SK-N-SH (cell line): ENCODE measurements at regions not wholly inside any gene's neighbourhood (a gene's known extent, or its start where the extent isn't known, plus 50 kb on each side); places are given as distances from the start of the nearest gene placed in this dataset.

ENCODE experiments used
- CTCF ChIA-PET: fragments of 300-600, 350-600 bp; formaldehyde crosslinking; extraction: SDS; loops from one replicate; lab custom pipeline; 2021; lab: Yijun Ruan, JAX
- POLR2A ChIA-PET: fragments of 350-600 bp; sonication (Branson Sonifier 250); formaldehyde crosslinking; extraction: SDS; loops from one replicate; lab custom pipeline; 2020; ENCODE audit warnings: antibody characterized with exemption, inconsistent platforms; lab: Yijun Ruan, JAX
- DNase-seq: peaks from one replicate; pipeline ENCODE4 v3.0.0; 2012
- H2AFZ ChIP-seq: fragments of 200-600 bp; sonication (generic); 2 replicates; pipeline ENCODE4 v1.8.1; 2016; ENCODE audit warnings: antibody characterized with exemption, mild to moderate bottlenecking, low read depth
- H3F3A ChIP-seq: fragments of 200-600 bp; sonication (generic); replicated peaks from 2 replicates; pipeline ENCODE3; 2016; ENCODE audit warnings: antibody characterized with exemption, mild to moderate bottlenecking; ENCODE audit not compliant: insufficient read depth
- H3K27ac ChIP-seq, 2 experiments: fragments of 200-500 bp in 1 of 2; fragments of 200-600 bp in 1 of 2; sonication (Bioruptor generic) in 1 of 2; sonication (generic), shearing (Covaris generic) in 1 of 2; 2 replicates each; pipeline versions ENCODE4 v1.5.1 to v1.6.1; 2014 to 2016; ENCODE audit warnings: low read depth in 2 of 2, inconsistent platforms in 1 of 2, low read length in 1 of 2, mild to moderate bottlenecking in 1 of 2, mixed read lengths in 1 of 2
- H3K27me3 ChIP-seq: fragments of 200-600 bp; sonication (generic), shearing (Covaris generic); 2 replicates; pipeline ENCODE4 v1.6.1; 2016; ENCODE audit warnings: mixed run types; ENCODE audit not compliant: insufficient read depth
- H3K36me3 ChIP-seq, 2 experiments: fragments of 200-500 bp in 1 of 2; fragments of 200-600 bp in 1 of 2; sonication (Bioruptor generic) in 1 of 2; sonication (generic) in 1 of 2; replicated peaks in 1 of 2; 2 replicates each; pipeline versions ENCODE3 to v1.5.1; 2014 to 2016; ENCODE audit warnings: low read length in 1 of 2, mild to moderate bottlenecking in 1 of 2; ENCODE audit not compliant: insufficient read depth in 2 of 2, control insufficient read depth in 1 of 2
- H3K4me1 ChIP-seq, 2 experiments: fragments of 200-500 bp in 1 of 2; fragments of 200-600 bp in 1 of 2; sonication (Bioruptor generic) in 1 of 2; sonication (generic), shearing (Covaris generic) in 1 of 2; 2 replicates each; pipeline versions ENCODE4 v1.5.1 to v1.6.1; 2014 to 2016; ENCODE audit warnings: low read depth in 1 of 2, low read length in 1 of 2, mixed run types in 1 of 2; ENCODE audit not compliant: insufficient read depth in 2 of 2, control insufficient read depth in 1 of 2
- H3K4me2 ChIP-seq: fragments of 200-600 bp; sonication (generic), shearing (Covaris generic); 2 replicates; pipeline ENCODE4 v1.6.1; 2017; ENCODE audit warnings: mixed run types
- H3K4me3 ChIP-seq, 2 experiments: fragments of 200-500 bp in 1 of 2; fragments of 200-600 bp in 1 of 2; sonication (Bioruptor generic) in 1 of 2; sonication (generic), shearing (Covaris generic) in 1 of 2; 2 replicates each; pipeline versions ENCODE4 v1.5.1 to v1.8.1; 2014 to 2016; ENCODE audit warnings: low read depth in 2 of 2, inconsistent platforms in 1 of 2, low read length in 1 of 2, mild to moderate bottlenecking in 1 of 2, mixed read lengths in 1 of 2, moderate library complexity in 1 of 2
- H3K79me2 ChIP-seq: fragments of 200-600 bp; sonication (generic); 2 replicates; pipeline ENCODE4 v1.8.1; 2017; ENCODE audit warnings: mild to moderate bottlenecking; ENCODE audit not compliant: insufficient read depth
- H3K9ac ChIP-seq: fragments of 200-600 bp; sonication (generic); 2 replicates; pipeline ENCODE4 v1.6.1; 2017; ENCODE audit warnings: mixed run types
- H3K9me2 ChIP-seq: fragments of 200-600 bp; sonication (generic); 2 replicates; pipeline ENCODE4 v1.6.1; 2017; ENCODE audit warnings: mixed run types
- H3K9me3 ChIP-seq: fragments of 200-600 bp; sonication (generic); 2 replicates; pipeline ENCODE4 v1.6.1; 2017; ENCODE audit warnings: mixed run types, mild to moderate bottlenecking, moderate library complexity
- H4K20me1 ChIP-seq: fragments of 200-600 bp; sonication (generic); 2 replicates; pipeline ENCODE4 v1.6.1; 2017; ENCODE audit warnings: mild to moderate bottlenecking, mixed run types; ENCODE audit not compliant: insufficient read depth
- EP300 ChIP-seq, 2 experiments: IDR thresholded peaks; 2 replicates each; pipeline versions ENCODE4 v1.4.0 to v1.6.1; 2012; ENCODE audit warnings: borderline replicate concordance in 1 of 2, low read depth in 1 of 2, low read length in 1 of 2
- EZH2phosphoT487 ChIP-seq: fragments of 200-600 bp; sonication (generic); IDR thresholded peaks from 2 replicates; pipeline ENCODE4 v1.6.1; 2017; ENCODE audit warnings: low read depth, mixed run types, mild to moderate bottlenecking, antibody characterized with exemption, moderate library complexity, borderline replicate concordance
- FOSL2 ChIP-seq: IDR thresholded peaks from 2 replicates; pipeline ENCODE4 v1.4.0; 2012; ENCODE audit warnings: low read depth, mild to moderate bottlenecking, moderate library complexity, borderline replicate concordance
- FOXJ3 ChIP-seq: sonication (generic); formaldehyde crosslinking; IDR thresholded peaks from 2 replicates; pipeline ENCODE4 v1.5.1; 2020; ENCODE audit warnings: mild to moderate bottlenecking, missing genetic modification reagents
- FOXM1 ChIP-seq: IDR thresholded peaks from 2 replicates; pipeline ENCODE4 v1.4.0; 2012; ENCODE audit warnings: low read depth, mild to moderate bottlenecking
- MEF2A ChIP-seq: IDR thresholded peaks from 2 replicates; pipeline ENCODE4 v1.4.0; 2012; ENCODE audit warnings: low read depth, borderline replicate concordance
- MXI1 ChIP-seq: IDR thresholded peaks from 2 replicates; pipeline ENCODE4 v1.6.1; 2012; ENCODE audit warnings: mild to moderate bottlenecking, low read depth, low read length, improper control_type of control experiment
- NFIC ChIP-seq: IDR thresholded peaks from 2 replicates; pipeline ENCODE4 v1.4.0; 2012; ENCODE audit warnings: borderline replicate concordance
- NRF1 ChIP-seq: IDR thresholded peaks from 2 replicates; pipeline ENCODE4 v1.6.1; 2012; ENCODE audit warnings: low read depth, mild to moderate bottlenecking, low read length
- POLR2AphosphoS5 ChIP-seq: IDR thresholded peaks from 2 replicates; pipeline ENCODE4 v1.6.1; 2012; ENCODE audit warnings: low read depth, low read length
- RCOR1 ChIP-seq: fragments of 150-350 bp; IDR thresholded peaks from 2 replicates; pipeline ENCODE4 v1.6.1; 2017; ENCODE audit warnings: antibody characterized with exemption, low read length
- RFX5 ChIP-seq: IDR thresholded peaks from 2 replicates; pipeline ENCODE4 v1.6.1; 2012; ENCODE audit warnings: mild to moderate bottlenecking, improper control_type of control experiment, low read length
- SIN3A ChIP-seq: IDR thresholded peaks from 2 replicates; pipeline ENCODE4 v1.6.1; 2012; ENCODE audit warnings: low read depth, mild to moderate bottlenecking, low read length, moderate library complexity, borderline replicate concordance
- TAF1 ChIP-seq: IDR thresholded peaks from 2 replicates; pipeline ENCODE4 v1.6.1; 2012; ENCODE audit warnings: low read depth, mild to moderate bottlenecking, low read length, moderate library complexity, borderline replicate concordance
- TEAD4 ChIP-seq: IDR thresholded peaks from 2 replicates; pipeline ENCODE4 v1.4.0; 2012; ENCODE audit warnings: mild to moderate bottlenecking, borderline replicate concordance; ENCODE audit not compliant: insufficient read depth
- USF2 ChIP-seq: fragments of 150-350 bp; IDR thresholded peaks from 2 replicates; pipeline ENCODE4 v1.6.1; 2017; ENCODE audit warnings: antibody characterized with exemption, low read length, low read depth, borderline replicate concordance
- YY1 ChIP-seq: IDR thresholded peaks from 2 replicates; pipeline ENCODE4 v1.4.0; 2012; ENCODE audit warnings: low read depth, mild to moderate bottlenecking
- WGBS: methylation state at CpG from one replicate; pipeline ENCODE4 v1.1.6; 2017; ENCODE audit warnings: low lambda C conversion rate; 5-methylcytosine and 5-hydroxymethylcytosine counted together
- TF ChIP-seq, protein P1 (sequence below): IDR thresholded peaks from 2 replicates; pipeline ENCODE4; 2012
- TF ChIP-seq, protein P2 (sequence below): IDR thresholded peaks from 2 replicates; pipeline ENCODE4 v1.4.0; 2012; ENCODE audit warnings: low read depth, borderline replicate concordance

DNA sequence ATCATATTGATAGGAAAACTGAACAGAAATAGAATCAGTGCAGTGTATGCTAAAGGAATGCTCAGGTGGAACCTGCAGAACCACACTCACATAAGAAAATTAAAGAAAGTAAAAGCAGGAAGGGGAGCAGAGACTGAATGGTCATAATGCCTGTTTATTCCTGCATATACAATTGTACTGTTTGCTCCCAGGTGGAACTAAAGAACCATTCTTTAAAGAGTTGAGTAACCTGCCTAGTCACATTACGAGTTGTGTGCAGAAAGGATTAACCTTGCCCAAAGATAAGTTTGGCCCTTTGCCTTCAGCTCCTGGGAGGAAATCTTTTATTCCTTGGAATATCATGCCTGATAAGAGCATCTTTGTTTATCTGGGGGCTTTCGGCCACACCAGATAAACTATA, 434.7 kb downstream of the KIF2B start:
- Histone ChIP-seq H3K79me2 (no peaks in the 10 kb centered on the region), H3F3A (no peaks in the 10 kb centered on the region), H4K20me1 (no peaks in the 10 kb centered on the region), H3K36me3 (no peaks in the 10 kb centered on the region), H3K9ac (no peak overlapping the region), H3K9me2 (0 out of 2 replicates have a peak, but pooled peaks cover 3% of the 10 kb centered on the region), H3K4me2 (no peak overlapping the region), H3K27me3 (no peaks in the 10 kb centered on the region), H3K4me1 (no peaks in the 10 kb centered on the region), H3K9me3 (peaks cover 2% of the 10 kb centered on the region; the same call in 1 of the 2 replicates), H2AFZ (no peak overlapping the region), H3K4me3 (no peak overlapping the region)
- ChIA-PET POLR2A (no interaction called here), CTCF (no interaction called here)
- WGBS = 7% methylated on average over 2 of the region's 2 CpGs
- DNase-seq = no peak
- TF ChIP-seq RCOR1 (no peak), FOSL2 (no peak), MXI1 (no peak), EZH2phosphoT487 (no peak), RFX5 (no peak), FOXJ3 (CRISPR knock-in tag) (no peak), NRF1 (no peak), USF2 (no peak), EP300 (IDR thresholded peaks at IDR 0.05; ENCODE audit: borderline replicate concordance in 1 of 2, low read depth in 1 of 2, low read length in 1 of 2) (no peak), FOXM1 (no peak), TEAD4 (no peak), POLR2AphosphoS5 (no peak), YY1 (no peak), TAF1 (no peak), MEF2A (no peak), NFIC (no peak), SIN3A (no peak)
- TF ChIP-seq, protein P1, sequence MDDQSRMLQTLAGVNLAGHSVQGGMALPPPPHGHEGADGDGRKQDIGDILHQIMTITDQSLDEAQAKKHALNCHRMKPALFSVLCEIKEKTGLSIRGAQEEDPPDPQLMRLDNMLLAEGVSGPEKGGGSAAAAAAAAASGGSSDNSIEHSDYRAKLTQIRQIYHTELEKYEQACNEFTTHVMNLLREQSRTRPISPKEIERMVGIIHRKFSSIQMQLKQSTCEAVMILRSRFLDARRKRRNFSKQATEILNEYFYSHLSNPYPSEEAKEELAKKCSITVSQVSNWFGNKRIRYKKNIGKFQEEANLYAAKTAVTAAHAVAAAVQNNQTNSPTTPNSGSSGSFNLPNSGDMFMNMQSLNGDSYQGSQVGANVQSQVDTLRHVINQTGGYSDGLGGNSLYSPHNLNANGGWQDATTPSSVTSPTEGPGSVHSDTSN = no peak
- TF ChIP-seq, protein P2, sequence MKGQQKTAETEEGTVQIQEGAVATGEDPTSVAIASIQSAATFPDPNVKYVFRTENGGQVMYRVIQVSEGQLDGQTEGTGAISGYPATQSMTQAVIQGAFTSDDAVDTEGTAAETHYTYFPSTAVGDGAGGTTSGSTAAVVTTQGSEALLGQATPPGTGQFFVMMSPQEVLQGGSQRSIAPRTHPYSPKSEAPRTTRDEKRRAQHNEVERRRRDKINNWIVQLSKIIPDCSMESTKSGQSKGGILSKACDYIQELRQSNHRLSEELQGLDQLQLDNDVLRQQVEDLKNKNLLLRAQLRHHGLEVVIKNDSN = no peak
- TF ChIP-seq, all 33 proteins: peak for 0
- H3K27ac ChIP-seq = no peak overlapping the region
